ENCODE measurements at regions not wholly inside any gene's neighbourhood (a gene's known extent, or its start where the extent isn't known, plus 50 kb on each side); places are given as distances from the start of the nearest gene placed in this dataset.

DNA sequence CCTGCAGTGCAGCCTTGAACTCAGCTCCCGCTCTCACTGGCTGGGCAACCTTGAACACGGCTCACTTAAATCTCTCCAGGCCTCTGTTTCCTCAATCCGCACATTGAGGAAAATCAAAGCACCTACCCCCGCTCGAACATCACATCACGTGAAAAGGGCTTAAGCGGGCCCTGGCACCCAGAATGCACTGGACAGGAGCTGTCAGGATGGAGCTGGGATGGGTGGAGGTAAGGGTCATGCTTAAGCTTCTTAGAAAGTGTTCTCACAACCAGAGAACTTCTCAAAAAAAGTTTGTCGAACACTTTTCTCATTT lies 55.7 kb upstream of the MGMT start:
- Histone ChIP-seq H3K4me3 (ENCODE audit: low read length in 2 of 2) (no peak overlapping the region), H3K9ac (ENCODE audit: low read length in 2 of 2) (no peak overlapping the region), H3K36me3 (ENCODE audit: control insufficient read depth in 2 of 2, insufficient read depth in 2 of 2, low read length in 2 of 2) (no peaks in the 10 kb centered on the region), H3K27me3 (ENCODE audit: control insufficient read depth in 1 of 2, insufficient read depth in 2 of 2, low read length in 2 of 2) (peaks cover 0 to 5% of the 10 kb centered on the region in 2 donors), H3K27ac (ENCODE audit: low read length) (no peak overlapping the region), H3K4me1 (ENCODE audit: control insufficient read depth, insufficient read depth, low read length) (no peaks in the 10 kb centered on the region), H3K9me3 (ENCODE audit: control insufficient read depth in 2 of 2, low read length in 2 of 2) (no peaks in the 10 kb centered on the region)

- Histone ChIP-seq H3K9ac (ENCODE audit: low read length in 2 of 2) (no peak overlapping the region), H3K9me3 (ENCODE audit: control insufficient read depth in 2 of 2, low read length in 2 of 2) (no peaks in the 10 kb centered on the region), H3K4me3 (ENCODE audit: low read length in 2 of 2) (no peak overlapping the region), H3K27ac (ENCODE audit: low read length) (no peak overlapping the region), H3K36me3 (ENCODE audit: control insufficient read depth in 2 of 2, insufficient read depth in 2 of 2, low read length in 2 of 2) (no peaks in the 10 kb centered on the region), H3K4me1 (ENCODE audit: control insufficient read depth, insufficient read depth, low read length) (no peaks in the 10 kb centered on the region), H3K27me3 (ENCODE audit: control insufficient read depth in 1 of 2, insufficient read depth in 2 of 2, low read length in 2 of 2) (peaks cover 0 to 5% of the 10 kb centered on the region in 2 donors)
Measured at GRCh38 chr10:129411772-129412171, 55.3 kb upstream of the MGMT start.

- Histone ChIP-seq H3K27me3 (ENCODE audit: control insufficient read depth in 1 of 2, insufficient read depth in 2 of 2, low read length in 2 of 2) (peaks cover 0 to 5% of the 10 kb centered on the region in 2 donors), H3K9ac (ENCODE audit: low read length in 2 of 2) (no peak overlapping the region), H3K9me3 (ENCODE audit: control insufficient read depth in 2 of 2, low read length in 2 of 2) (no peaks in the 10 kb centered on the region), H3K36me3 (ENCODE audit: control insufficient read depth in 2 of 2, insufficient read depth in 2 of 2, low read length in 2 of 2) (no peaks in the 10 kb centered on the region), H3K27ac (ENCODE audit: low read length) (no peak overlapping the region), H3K4me1 (ENCODE audit: control insufficient read depth, insufficient read depth, low read length) (no peaks in the 10 kb centered on the region), H3K4me3 (ENCODE audit: low read length in 2 of 2) (no peak overlapping the region)
Measured at GRCh38 chr10:129413024-129413423, 54.0 kb upstream of the MGMT start.

- Histone ChIP-seq H3K4me3 (ENCODE audit: low read length in 2 of 2) (no peak overlapping the region), H3K9ac (ENCODE audit: low read length in 2 of 2) (no peak overlapping the region), H3K36me3 (ENCODE audit: control insufficient read depth in 2 of 2, insufficient read depth in 2 of 2, low read length in 2 of 2) (no peaks in the 10 kb centered on the region), H3K27ac (ENCODE audit: low read length) (no peak overlapping the region), H3K27me3 (ENCODE audit: control insufficient read depth in 1 of 2, insufficient read depth in 2 of 2, low read length in 2 of 2) (peaks cover 0 to 5% of the 10 kb centered on the region in 2 donors), H3K4me1 (ENCODE audit: control insufficient read depth, insufficient read depth, low read length) (no peaks in the 10 kb centered on the region), H3K9me3 (ENCODE audit: control insufficient read depth in 2 of 2, low read length in 2 of 2) (no peaks in the 10 kb centered on the region)
Measured at GRCh38 chr10:129415215-129416140, 51.6 kb upstream of the MGMT start.

DNA sequence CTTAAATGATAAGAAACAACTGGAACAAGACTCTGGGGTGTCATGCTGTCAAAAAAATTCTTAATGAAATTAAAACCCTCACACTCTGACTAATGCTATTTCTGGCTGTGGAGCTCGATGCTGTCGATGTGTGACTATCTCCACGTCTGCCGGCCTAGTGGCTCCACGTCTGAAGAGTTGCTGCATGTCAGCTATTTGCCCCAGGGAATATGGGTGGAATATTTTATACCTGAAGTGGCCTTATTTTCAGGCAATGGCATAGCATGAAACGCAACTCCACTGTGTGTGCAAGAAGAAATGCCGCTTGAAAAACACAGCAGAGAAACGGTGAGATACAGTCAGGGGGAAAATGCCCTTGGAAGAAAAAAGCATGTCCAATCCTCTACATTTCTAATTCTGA lies 50.9 kb upstream of the MGMT start:
- no peak overlapping the region for H3K9ac ChIP-seq (ENCODE audit: low read length in 2 of 2)
- H3K4me3 ChIP-seq (ENCODE audit: low read length in 2 of 2), result no peak overlapping the region
- no peaks in the 10 kb centered on the region for H3K9me3 ChIP-seq (ENCODE audit: control insufficient read depth in 2 of 2, low read length in 2 of 2)
- no peaks in the 10 kb centered on the region for H3K4me1 ChIP-seq (ENCODE audit: control insufficient read depth, insufficient read depth, low read length)
- no peak overlapping the region for H3K27ac ChIP-seq (ENCODE audit: low read length)
- H3K36me3 ChIP-seq (ENCODE audit: control insufficient read depth in 2 of 2, insufficient read depth in 2 of 2, low read length in 2 of 2), result no peaks in the 10 kb centered on the region
- peaks cover 0 to 5% of the 10 kb centered on the region in 2 donors for H3K27me3 ChIP-seq (ENCODE audit: control insufficient read depth in 1 of 2, insufficient read depth in 2 of 2, low read length in 2 of 2)

DNA sequence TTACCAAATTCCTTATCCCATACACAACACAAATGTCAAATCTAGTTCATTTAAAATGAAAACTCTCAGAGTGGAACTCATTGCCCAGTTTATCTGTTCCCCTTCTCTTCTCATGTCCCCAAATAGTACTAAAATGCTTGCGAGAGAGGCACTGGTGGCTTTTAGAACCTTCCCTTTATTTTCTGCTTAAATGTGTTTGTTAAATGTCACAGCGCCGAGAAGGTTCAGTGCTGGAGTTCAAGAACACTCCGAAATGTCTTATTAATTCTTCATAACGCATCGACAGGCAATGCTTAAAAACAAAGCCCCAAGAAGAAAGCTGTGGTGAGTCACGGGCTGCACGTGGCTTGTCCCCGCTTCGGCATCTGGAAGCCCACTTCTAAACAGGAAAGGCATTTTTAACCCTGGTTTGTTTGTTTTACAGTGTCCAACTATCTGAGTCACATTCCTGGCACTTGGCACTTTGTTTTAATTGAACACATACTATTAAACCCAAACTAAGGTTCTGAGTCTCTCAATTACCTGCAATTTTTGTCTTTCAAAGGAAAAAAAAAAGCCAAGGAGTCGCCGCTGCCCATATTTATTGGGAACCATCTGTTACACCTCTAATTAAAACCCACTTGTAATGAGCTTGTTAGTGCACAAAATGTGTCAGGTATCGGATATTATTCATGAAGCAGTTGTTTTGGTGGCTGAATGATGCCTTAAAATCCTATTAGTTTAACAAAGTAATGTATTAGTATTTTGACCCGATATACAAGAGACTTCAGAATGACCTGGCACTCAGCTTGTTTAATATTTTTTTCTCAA lies 49.9 kb upstream of the MGMT start:
- H3K9me3 ChIP-seq (ENCODE audit: control insufficient read depth in 2 of 2, low read length in 2 of 2), result no peaks in the 10 kb centered on the region
- peaks cover 0 to 5% of the 10 kb centered on the region in 2 donors for H3K27me3 ChIP-seq (ENCODE audit: control insufficient read depth in 1 of 2, insufficient read depth in 2 of 2, low read length in 2 of 2)
- H3K4me1 ChIP-seq (ENCODE audit: control insufficient read depth, insufficient read depth, low read length), result no peaks in the 10 kb centered on the region
- H3K27ac ChIP-seq (ENCODE audit: low read length), result no peak overlapping the region
- H3K36me3 ChIP-seq (ENCODE audit: control insufficient read depth in 2 of 2, insufficient read depth in 2 of 2, low read length in 2 of 2), result no peaks in the 10 kb centered on the region
- H3K4me3 ChIP-seq (ENCODE audit: low read length in 2 of 2), result no peak overlapping the region
- no peak overlapping the region for H3K9ac ChIP-seq (ENCODE audit: low read length in 2 of 2)
